GM19351 (cell line): ENCODE measurements at regions not wholly inside any gene's neighbourhood (a gene's known extent, or its start where the extent isn't known, plus 50 kb on each side); places are given as distances from the start of the nearest gene placed in this dataset.
"Not testable (repeated sequence)": the region's sequence is repeated elsewhere in the genome, so short reads cannot be mapped to it uniquely, and the experiment has no call there.

Experiments used
- ATAC-seq: cut with Tn5 transposase; IDR thresholded peaks from one replicate; pipeline ENCODE4 v1.9.1; 2021; ENCODE audit warnings: mild to moderate bottlenecking, moderate library complexity; ENCODE audit not compliant: unreplicated experiment

GRCh38 chr13:44718467-44718866 is 142.3 kb upstream of the TSC22D1 start:
- ATAC-seq, result no peak

GRCh38 chr13:44715287-44716230 is 139.4 kb upstream of the TSC22D1 start:
- no peak for ATAC-seq

GRCh38 chr13:44713788-44714469 is 137.8 kb upstream of the TSC22D1 start:
- ATAC-seq, result no peak

GRCh38 chr13:44711706-44712105 is 135.6 kb upstream of the TSC22D1 start:
- ATAC-seq, result no peak

GRCh38 chr13:44710576-44710975 is 134.4 kb upstream of the TSC22D1 start:
- peak; percentile 55 for ATAC-seq

GRCh38 chr13:44704811-44705210 is 128.7 kb upstream of the TSC22D1 start:
- ATAC-seq, result not testable (repeated sequence)

- ATAC-seq, result no peak
Observed at GRCh38 chr13:44703371-44703770, 127.2 kb upstream of the TSC22D1 start.

- no peak for ATAC-seq
Observed at GRCh38 chr13:44698066-44698465, 121.9 kb upstream of the TSC22D1 start.

GRCh38 chr13:44697058-44697457 is 120.9 kb upstream of the TSC22D1 start:
- ATAC-seq, result no peak

- no peak for ATAC-seq
Observed at GRCh38 chr13:44695520-44695919, 119.4 kb upstream of the TSC22D1 start.

- ATAC-seq, result no peak
Observed at GRCh38 chr13:44694842-44695241, 118.7 kb upstream of the TSC22D1 start.

GRCh38 chr13:44694291-44694690 is 118.2 kb upstream of the TSC22D1 start:
- no peak for ATAC-seq

- no peak for ATAC-seq
Observed at GRCh38 chr13:44693156-44693764, 117.1 kb upstream of the TSC22D1 start.

GRCh38 chr13:44692173-44692713 is 116.1 kb upstream of the TSC22D1 start:
- ATAC-seq, result no peak

GRCh38 chr13:44690376-44690775 is 114.2 kb upstream of the TSC22D1 start:
- ATAC-seq, result no peak

GRCh38 chr13:44688652-44689051 is 112.5 kb upstream of the TSC22D1 start:
- ATAC-seq, result no peak

GRCh38 chr13:44686531-44686934 is 110.4 kb upstream of the TSC22D1 start:
- no peak for ATAC-seq

GRCh38 chr13:44685641-44686040 is 109.5 kb upstream of the TSC22D1 start:
- ATAC-seq, result no peak

- ATAC-seq, result not testable (repeated sequence)
Observed at GRCh38 chr13:44682416-44682815, 106.3 kb upstream of the TSC22D1 start.

- no peak for ATAC-seq
Observed at GRCh38 chr13:44680746-44681355, 104.7 kb upstream of the TSC22D1 start.

- ATAC-seq, result no peak
Observed at GRCh38 chr13:44679597-44679996, 103.5 kb upstream of the TSC22D1 start.
